GM12892 (cell line): ENCODE measurements at regions not wholly inside any gene's neighbourhood (a gene's known extent, or its start where the extent isn't known, plus 50 kb on each side); places are given as distances from the start of the nearest gene placed in this dataset.

Experiments
- POLR2A ChIP-seq: IDR thresholded peaks from 2 replicates; pipeline ENCODE4 v1.6.1; 2011; ENCODE audit warnings: low read depth, low read length, control low read depth
- POLR2AphosphoS5 ChIP-seq: IDR thresholded peaks from 2 replicates; pipeline ENCODE4 v1.6.1; 2011; ENCODE audit warnings: low read depth, low read length, control low read depth
- TAF1 ChIP-seq: IDR thresholded peaks from 2 replicates; pipeline ENCODE4 v1.6.1; 2011; ENCODE audit warnings: low read depth, mild to moderate bottlenecking, control low read depth, low read length, borderline replicate concordance

GRCh38 chr4:108240366-108240765, 71.6 kb upstream of the LEF1 start:
- TF ChIP-seq POLR2A (no peak), POLR2AphosphoS5 (no peak), TAF1 (no peak)
